Mucosa of descending colon (tissue), 3 donors: ENCODE measurements at regions not wholly inside any gene's neighbourhood (a gene's known extent, or its start where the extent isn't known, plus 50 kb on each side); places are given as distances from the start of the nearest gene placed in this dataset.
A peak's percentile ranks its signal among the peaks of the same experiment; 100 is the strongest.

Source experiments
- ATAC-seq: fragments of 200-7000 bp; cut with Tn5 transposase; one replicate; pipeline ENCODE4 v1.9.1; 2020; ENCODE audit warnings: mild to moderate bottlenecking, moderate library complexity
- DNase-seq, 3 donors: peaks; one replicate each; pipeline ENCODE4 v3.0.0-alpha.2; 2020
- H3K36me3 ChIP-seq: fragments of 200-600 bp; one replicate; pipeline ENCODE4 v1.8.0; 2021; ENCODE audit warnings: low read depth, mild to moderate bottlenecking
- H3K4me1 ChIP-seq: fragments of 200-600 bp; one replicate; pipeline ENCODE4 v1.8.0; 2021; ENCODE audit warnings: low read depth, mild to moderate bottlenecking
- H3K4me3 ChIP-seq: fragments of 200-600 bp; one replicate; pipeline ENCODE4 v1.8.0; 2021; ENCODE audit warnings: mild to moderate bottlenecking
- H3K9me3 ChIP-seq: fragments of 200-600 bp; one replicate; pipeline ENCODE4 v1.8.0; 2021; ENCODE audit warnings: mild to moderate bottlenecking
- CTCF ChIP-seq: fragments of 200-600 bp; IDR thresholded peaks from one replicate; pipeline ENCODE4 v1.8.0; 2022; ENCODE audit warnings: antibody characterized with exemption, mild to moderate bottlenecking
- intact Hi-C, 2 donors: fragments of 100-400 bp; cut with DNase I in 1 of 2; cut with micrococcal nuclease in 1 of 2; formaldehyde crosslinking; loops; one replicate each; pipeline versions ENCODE4 v1.11.0 to v1.11.1; 2022; cut with DNase I, micrococcal nuclease
- donor health status: DM: no; HTN: no; CAD: no; lungs with moderate emphysema.
- donor health status: DM: no; HTN: no; CAD: no.
- donor health status: DM: no; HTN: yes; CAD: no.

DNA sequence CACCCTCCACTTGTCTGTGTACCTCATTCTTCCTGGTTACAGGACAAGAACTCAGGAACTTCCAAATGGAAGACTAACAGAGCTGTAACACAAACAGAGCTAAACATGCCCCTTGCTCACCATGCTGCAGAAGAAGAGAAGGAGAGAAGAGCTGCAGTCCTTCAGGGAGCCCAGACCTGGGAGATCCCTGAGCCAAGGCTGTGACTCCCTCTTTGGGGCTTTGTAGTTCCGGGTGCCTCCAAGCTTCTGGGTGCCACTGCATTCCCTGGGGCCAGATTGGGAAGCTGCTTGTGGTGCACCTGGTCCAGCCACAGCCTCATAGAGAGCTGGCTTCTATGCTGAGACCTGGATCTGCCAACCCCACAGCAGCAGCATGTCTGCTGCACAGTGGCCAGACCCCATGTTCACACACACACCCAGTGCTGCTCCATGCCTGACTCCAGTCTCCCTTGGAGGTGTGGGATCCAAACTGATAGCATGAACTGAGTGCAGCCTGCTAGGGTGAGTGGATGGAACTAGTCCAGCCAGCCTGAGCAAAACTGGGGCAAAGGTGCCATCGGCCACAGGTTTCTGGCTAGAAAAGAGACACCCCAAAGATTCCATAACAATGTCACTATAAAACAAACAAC is 263.0 kb upstream of the NRIP1 start:
- Histone ChIP-seq H3K9me3 (no peaks in the 10 kb centered on the region), H3K4me1 (no peaks in the 10 kb centered on the region), H3K36me3 (no peaks in the 10 kb centered on the region), H3K4me3 (no peak overlapping the region)
- no peak for TF ChIP-seq CTCF
- ATAC-seq (no peak), DNase-seq (no peak)
- intact Hi-C loops, result no loop called here

DNA sequence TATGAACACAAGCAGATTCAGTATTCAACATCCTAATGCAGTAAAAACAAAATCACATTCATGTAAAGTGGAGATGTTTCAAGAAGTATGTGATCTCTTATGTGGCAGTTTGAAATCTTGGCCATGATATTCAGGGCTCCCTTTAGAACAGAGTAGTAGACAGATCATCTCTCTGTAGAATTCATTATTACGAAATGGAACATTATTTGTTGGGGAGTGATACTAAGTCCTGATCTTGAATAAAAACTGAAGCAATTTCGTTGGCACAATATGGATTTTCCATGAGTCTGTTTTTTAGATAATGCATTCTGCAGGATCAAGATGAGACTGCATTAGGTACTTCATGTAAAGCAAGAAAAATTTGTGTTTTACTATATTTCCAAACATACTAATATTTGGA is 264.4 kb upstream of the NRIP1 start:
- ATAC-seq, result no peak
- no peak for DNase-seq
- Histone ChIP-seq H3K9me3 (no peaks in the 10 kb centered on the region), H3K4me3 (no peak overlapping the region), H3K4me1 (no peaks in the 10 kb centered on the region), H3K36me3 (no peaks in the 10 kb centered on the region)
- intact Hi-C loops, result no loop called here
- no peak for TF ChIP-seq CTCF

- Histone ChIP-seq H3K4me3 (no peak overlapping the region), H3K4me1 (no peaks in the 10 kb centered on the region), H3K36me3 (no peaks in the 10 kb centered on the region), H3K9me3 (no peaks in the 10 kb centered on the region)
- intact Hi-C loops, result no loop called here
- ATAC-seq (no peak), DNase-seq (no peak)
- no peak for TF ChIP-seq CTCF
Measured at GRCh38 chr21:15330872-15331271, 266.1 kb upstream of the NRIP1 start.

DNA sequence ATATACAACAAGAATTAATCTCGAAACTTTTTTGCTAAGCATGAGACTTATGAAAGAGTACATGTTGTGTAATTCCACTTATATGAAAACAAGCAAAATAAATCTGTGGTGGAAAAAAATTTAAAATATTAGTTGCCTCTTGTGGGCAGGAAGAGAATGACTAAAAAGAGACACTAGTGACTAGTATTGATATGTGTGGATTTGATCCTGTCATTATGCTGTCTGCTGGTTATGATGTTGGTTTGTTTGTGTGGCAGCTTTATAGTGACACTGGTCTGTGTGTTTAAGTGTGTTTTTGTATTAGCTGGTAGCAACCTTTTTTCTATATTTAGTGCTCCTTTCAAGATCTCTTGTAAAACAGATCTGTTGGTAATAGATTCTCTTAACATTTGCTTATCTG is 267.8 kb upstream of the NRIP1 start:
- intact Hi-C loops, result no loop called here
- no peaks in the 10 kb centered on the region for H3K9me3 ChIP-seq
- H3K4me3 ChIP-seq, result no peak overlapping the region
- ATAC-seq, result no peak
- no peak for DNase-seq
- H3K36me3 ChIP-seq, result no peaks in the 10 kb centered on the region
- no peaks in the 10 kb centered on the region for H3K4me1 ChIP-seq
- TF ChIP-seq CTCF, result no peak

DNA sequence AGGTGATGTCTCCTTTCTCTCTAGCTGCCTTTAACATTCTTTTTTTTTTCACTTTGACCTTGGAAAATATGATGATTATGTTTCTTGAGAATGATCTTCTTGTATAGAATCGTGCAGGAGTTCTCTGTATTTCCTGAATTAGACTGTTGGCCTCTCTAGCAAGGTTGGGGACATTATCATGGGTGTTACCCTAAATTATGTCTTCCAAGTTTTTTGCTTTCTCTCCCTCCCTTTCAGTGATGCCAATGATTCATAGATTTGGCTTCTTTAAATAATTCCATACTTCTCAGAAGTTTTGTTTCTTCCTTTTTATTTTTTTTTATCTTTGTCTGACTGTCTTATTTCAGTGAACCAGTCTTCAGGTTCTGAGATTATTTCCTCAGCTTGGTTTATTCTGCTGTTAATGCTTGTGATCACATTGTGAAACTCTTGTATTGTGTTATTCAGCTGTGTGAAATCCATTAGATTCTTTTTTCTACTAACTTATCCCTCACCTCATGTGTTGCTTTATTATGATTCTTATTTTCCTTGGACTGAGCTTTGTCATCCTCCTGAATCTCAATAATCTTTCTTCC is 268.4 kb upstream of the NRIP1 start:
- Histone ChIP-seq H3K4me3 (no peak overlapping the region), H3K9me3 (no peaks in the 10 kb centered on the region), H3K36me3 (no peaks in the 10 kb centered on the region), H3K4me1 (no peaks in the 10 kb centered on the region)
- DNase-seq, result no peak
- TF ChIP-seq CTCF, result no peak
- intact Hi-C loops, result no loop called here
- ATAC-seq, result no peak

- Histone ChIP-seq H3K4me3 (no peak overlapping the region), H3K9me3 (no peaks in the 10 kb centered on the region), H3K36me3 (no peaks in the 10 kb centered on the region), H3K4me1 (no peaks in the 10 kb centered on the region)
- no peak for DNase-seq
- ATAC-seq, result peak; percentile 18
- intact Hi-C loops, result no loop called here
- TF ChIP-seq CTCF, result no peak
Measured at GRCh38 chr21:15333951-15334350, 269.2 kb upstream of the NRIP1 start.
